PC-3 (cell line): ENCODE measurements at regions not wholly inside any gene's neighbourhood (a gene's known extent, or its start where the extent isn't known, plus 50 kb on each side); places are given as distances from the start of the nearest gene placed in this dataset.
"Not testable (repeated sequence)": the region's sequence is repeated elsewhere in the genome, so short reads cannot be mapped to it uniquely, and the experiment has no call there.

Experiments
- ATAC-seq: fragments of 200-7000 bp; cut with Tn5 transposase; 2 replicates; pipeline ENCODE4 v1.9.1; 2020; ENCODE audit warnings: mild to moderate bottlenecking, moderate library complexity
- BruUV-seq: library from RNA; stranded (reverse); fragments of 400-500 nt; replicated peaks from 2 replicates; lab custom pipeline; 2021; lab: Mats Ljungman, UMichigan
- CTCF ChIA-PET: fragments of 300-600 bp; sonication (Branson Sonifier 250); formaldehyde crosslinking; loops from one replicate; lab custom pipeline; 2022; ENCODE audit warnings: antibody characterized with exemption; lab: Charles Lee
- POLR2A ChIA-PET: fragments of 300-600 bp; sonication (Branson Sonifier 250); formaldehyde crosslinking; loops from one replicate; lab custom pipeline; 2022; ENCODE audit warnings: antibody characterized with exemption; ENCODE audit not compliant: unreplicated experiment; lab: Charles Lee
- DNase-seq: peaks from one replicate; pipeline ENCODE4 v3.0.0-alpha.2; 2015
- H2AFZ ChIP-seq: fragments of 300-600 bp; sonication (generic); 2 replicates; pipeline ENCODE4 v1.6.0; 2016; ENCODE audit warnings: antibody characterized with exemption, low read length
- H3F3A ChIP-seq: fragments of 300-600 bp; sonication (generic); one replicate; pipeline ENCODE4 v1.6.0; 2017; ENCODE audit warnings: antibody characterized with exemption, low read length, control low read depth, mild to moderate bottlenecking; ENCODE audit not compliant: unreplicated experiment
- H3K27ac ChIP-seq: fragments of 300-600 bp; sonication (generic); 2 replicates; pipeline ENCODE4 v1.5.1; 2016; ENCODE audit warnings: mild to moderate bottlenecking, low read length
- H3K27me3 ChIP-seq: fragments of 300-600 bp; sonication (generic); 2 replicates; pipeline ENCODE4 v1.6.1; 2016; ENCODE audit warnings: low read length, mixed read lengths
- H3K36me3 ChIP-seq: fragments of 300-600 bp; sonication (generic); 2 replicates; pipeline ENCODE4 v1.6.1; 2016; ENCODE audit warnings: low read depth, mixed run types, low read length, mixed read lengths
- H3K4me1 ChIP-seq: fragments of 300-600 bp; sonication (generic); 2 replicates; pipeline ENCODE4 v1.5.1; 2016; ENCODE audit warnings: low read length; ENCODE audit not compliant: insufficient read depth
- H3K4me2 ChIP-seq: fragments of 300-600 bp; sonication (generic); 2 replicates; pipeline ENCODE4 v1.6.0; 2016; ENCODE audit warnings: low read length
- H3K4me3 ChIP-seq: fragments of 300-600 bp; sonication (generic); 2 replicates; pipeline ENCODE4 v1.5.1; 2016; ENCODE audit warnings: mild to moderate bottlenecking, low read length, mixed read lengths
- H3K79me2 ChIP-seq: fragments of 300-600 bp; sonication (generic); 2 replicates; pipeline ENCODE4 v1.6.1; 2017; ENCODE audit warnings: low read length, mixed read lengths
- H3K9ac ChIP-seq: fragments of 300-600 bp; sonication (generic); 2 replicates; pipeline ENCODE4 v1.6.0; 2016; ENCODE audit warnings: mild to moderate bottlenecking, low read length
- H3K9me2 ChIP-seq: fragments of 300-600 bp; sonication (generic); replicated peaks from 2 replicates; pipeline ENCODE4 v1.6.1; 2016; ENCODE audit warnings: mixed run types, low read length, mixed read lengths
- H3K9me3 ChIP-seq: fragments of 300-600 bp; sonication (generic); 2 replicates; pipeline ENCODE4 v1.6.1; 2016; ENCODE audit warnings: low read length, mixed read lengths
- H4K20me1 ChIP-seq: fragments of 300-600 bp; sonication (generic); 2 replicates; pipeline ENCODE4 v1.6.1; 2016; ENCODE audit warnings: low read length, mixed read lengths
- CTCF ChIP-seq: fragments of 300-600 bp; sonication (generic); conservative IDR thresholded peaks from 2 replicates; pipeline ENCODE4 v1.5.1; 2017; ENCODE audit warnings: antibody characterized with exemption, low read depth, mild to moderate bottlenecking, low read length
- EZH2 ChIP-seq: fragments of 300-600 bp; sonication (generic); IDR thresholded peaks from one replicate; pipeline ENCODE4 v1.6.1; 2017; ENCODE audit warnings: antibody characterized with exemption, mild to moderate bottlenecking, low read length; ENCODE audit not compliant: unreplicated experiment
- EZH2phosphoT487 ChIP-seq: fragments of 300-600 bp; sonication (generic); IDR thresholded peaks from 2 replicates; pipeline ENCODE4 v1.6.1; 2018; ENCODE audit warnings: mild to moderate bottlenecking, antibody characterized with exemption, low read length, borderline replicate concordance
- intact Hi-C: fragments of 100-400 bp; cut with micrococcal nuclease; formaldehyde crosslinking; loops from 2 replicates; pipeline ENCODE4 v1.9.0; 2023

GRCh38 chr3:44160818-44161217 is 80.9 kb upstream of the TOPAZ1 start:
- no peaks in the 10 kb centered on the region for H4K20me1 ChIP-seq
- no peaks in the 10 kb centered on the region for H3F3A ChIP-seq
- H3K4me1 ChIP-seq: no peaks in the 10 kb centered on the region
- no peak overlapping the region for H2AFZ ChIP-seq
- peaks cover 18% of the 10 kb centered on the region; the same call in 1 of the 2 replicates for H3K27me3 ChIP-seq
- H3K4me2 ChIP-seq: no peak overlapping the region
- DNase-seq (no peak), ATAC-seq (no peak)
- BruUV-seq: no TSS peak
- no peaks in the 10 kb centered on the region for H3K9me3 ChIP-seq
- TF ChIP-seq CTCF (no peak), EZH2 (no peak), EZH2phosphoT487 (no peak)
- no peak overlapping the region for H3K4me3 ChIP-seq
- no peak overlapping the region for H3K27ac ChIP-seq
- no peak overlapping the region for H3K9ac ChIP-seq
- H3K9me2 ChIP-seq: 0 out of 2 replicates have a peak, but pooled peaks cover 5% of the 10 kb centered on the region
- ChIA-PET POLR2A (no interaction called here), CTCF (no interaction called here)
- no peaks in the 10 kb centered on the region for H3K36me3 ChIP-seq
- no peaks in the 10 kb centered on the region for H3K79me2 ChIP-seq
- intact Hi-C loops: no loop called here

- Histone ChIP-seq H3K36me3 (no peaks in the 10 kb centered on the region), H3K9ac (no peak overlapping the region), H3F3A (no peaks in the 10 kb centered on the region), H3K4me2 (no peak overlapping the region), H2AFZ (no peak overlapping the region), H3K4me3 (no peak overlapping the region), H3K27me3 (no peaks in the 10 kb centered on the region; the same call in 1 of the 2 replicates), H3K9me2 (no peaks in the 10 kb centered on the region), H3K4me1 (no peaks in the 10 kb centered on the region), H3K9me3 (no peaks in the 10 kb centered on the region), H3K79me2 (no peaks in the 10 kb centered on the region), H3K27ac (no peak overlapping the region), H4K20me1 (no peaks in the 10 kb centered on the region)
- DNase-seq (no peak), ATAC-seq (no peak)
- BruUV-seq: no TSS peak
- ChIA-PET POLR2A (no interaction called here), CTCF (no interaction called here)
- TF ChIP-seq EZH2phosphoT487: no peak
- no peak for TF ChIP-seq EZH2
- no peak for TF ChIP-seq CTCF
- intact Hi-C loops: no loop called here
These were observed 69.8 kb upstream of the TOPAZ1 start for GRCh38 chr3:44171891-44172290.

- POLR2A ChIA-PET, H3F3A ChIP-seq, ATAC-seq, H3K27me3 ChIP-seq, H3K9me3 ChIP-seq, H3K79me2 ChIP-seq, H3K27ac ChIP-seq, DNase-seq, BruUV-seq, intact Hi-C loops, H3K36me3 ChIP-seq, H3K9ac ChIP-seq, H3K9me2 ChIP-seq, H3K4me2 ChIP-seq, H3K4me1 ChIP-seq, H4K20me1 ChIP-seq, H3K4me3 ChIP-seq, H2AFZ ChIP-seq: not testable (repeated sequence)
- CTCF ChIA-PET: interaction anchor here (0.6 kb wide), 1 partner anchor 152 kb away, joined by 3 read pairs; no protein-coding TSS in a partner anchor
These were observed 69.0 kb upstream of the TOPAZ1 start for GRCh38 chr3:44172701-44173100.
